Fibroblast of lung (primary cell): ENCODE measurements at regions not wholly inside any gene's neighbourhood (a gene's known extent, or its start where the extent isn't known, plus 50 kb on each side); places are given as distances from the start of the nearest gene placed in this dataset.

Source experiments
- DNase-seq, 2 donors: peaks; one replicate each; pipeline versions ENCODE4 v3.0.0 to v3.0.0-alpha.2; 2010; ENCODE audit warnings: low read depth in 2 of 2
- H2AFZ ChIP-seq: 2 replicates; pipeline ENCODE4 v1.5.1; 2012; ENCODE audit warnings: low read length, control low read depth, inconsistent platforms
- H3K27ac ChIP-seq: 2 replicates; pipeline ENCODE4 v1.5.1; 2011; ENCODE audit warnings: low read length, control low read depth; ENCODE audit not compliant: insufficient read depth
- H3K27me3 ChIP-seq: 2 replicates; pipeline ENCODE4 v1.5.1; 2011; ENCODE audit warnings: mild to moderate bottlenecking, low read length; ENCODE audit not compliant: control insufficient read depth, insufficient read depth
- H3K36me3 ChIP-seq: 2 replicates; pipeline ENCODE4 v1.5.1; 2011; ENCODE audit warnings: low read length; ENCODE audit not compliant: control insufficient read depth, insufficient read depth
- H3K4me1 ChIP-seq: 2 replicates; pipeline ENCODE4 v1.5.1; 2011; ENCODE audit warnings: low read length; ENCODE audit not compliant: control insufficient read depth, insufficient read depth; ENCODE audit errors: extremely low read depth
- H3K4me2 ChIP-seq: 2 replicates; pipeline ENCODE4 v1.5.1; 2011; ENCODE audit warnings: low read length, control low read depth; ENCODE audit not compliant: insufficient read depth; ENCODE audit errors: extremely low read depth
- H3K4me3 ChIP-seq, 4 experiments: fragments of 200-600 bp in 1 of 4; sonication (generic) in 1 of 4; replicated peaks in 1 of 4; 2 replicates each; pipeline ENCODE4 v1.5.1; 2011 to 2016; ENCODE audit warnings: low read length in 4 of 4, low read depth in 3 of 4, mild to moderate bottlenecking in 3 of 4, control low read depth in 2 of 4, inconsistent platforms in 1 of 4, mixed read lengths in 1 of 4; ENCODE audit not compliant: insufficient read depth in 1 of 4; ENCODE audit errors: control extremely low read depth in 1 of 4
- H3K79me2 ChIP-seq: 2 replicates; pipeline ENCODE4 v1.5.1; 2012; ENCODE audit warnings: mild to moderate bottlenecking, low read length, inconsistent platforms; ENCODE audit not compliant: control insufficient read depth, insufficient read depth
- H3K9ac ChIP-seq: 2 replicates; pipeline ENCODE4 v1.5.1; 2011; ENCODE audit warnings: mild to moderate bottlenecking, low read length, control low read depth; ENCODE audit not compliant: insufficient read depth
- H3K9me3 ChIP-seq: 2 replicates; pipeline ENCODE4 v1.5.1; 2012; ENCODE audit warnings: low read depth, low read length; ENCODE audit not compliant: control insufficient read depth, insufficient read depth
- H4K20me1 ChIP-seq: 2 replicates; pipeline ENCODE4 v1.5.1; 2011; ENCODE audit warnings: low read length; ENCODE audit not compliant: control insufficient read depth, insufficient read depth; ENCODE audit errors: extremely low read depth
- EZH2 ChIP-seq: IDR thresholded peaks from 2 replicates; pipeline ENCODE4 v1.5.1; 2012; ENCODE audit warnings: low read length, control low read depth, mild to moderate bottlenecking; ENCODE audit errors: missing control alignments
- TF ChIP-seq, protein P1 (sequence below), 2 donors: IDR thresholded peaks in 1 of 2; conservative IDR thresholded peaks in 1 of 2; 1 replicate in 1 of 2; 2 replicates in 1 of 2; pipeline ENCODE4 v1.5.1; 2011 to 2012; ENCODE audit warnings: low read length in 2 of 2, control low read depth in 1 of 2, inconsistent platforms in 1 of 2, low read depth in 1 of 2, mild to moderate bottlenecking in 1 of 2

DNA sequence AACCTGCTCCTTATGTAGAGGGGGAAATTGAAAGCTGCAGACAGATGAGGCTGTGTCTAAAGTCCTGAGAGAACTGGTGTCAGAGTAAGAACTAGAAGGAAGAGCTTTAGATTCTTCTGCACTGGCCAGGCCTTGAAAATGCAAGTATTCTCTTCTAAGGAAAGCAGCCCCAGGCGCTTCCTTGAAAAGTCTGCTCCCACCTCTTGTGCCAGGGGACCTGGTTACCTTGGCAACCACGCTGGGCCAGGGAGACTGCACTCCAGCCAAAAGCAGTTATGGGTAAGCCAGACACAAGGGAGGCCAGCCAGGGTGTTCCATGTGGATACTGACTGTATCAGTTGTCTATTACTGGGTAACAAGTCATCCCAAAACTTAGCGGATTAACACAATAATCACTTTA, 228.6 kb upstream of the SDK2 start:
- Histone ChIP-seq H3K27ac (no peak overlapping the region), H3K4me3 (no peak overlapping the region), H3K27me3 (no peaks in the 10 kb centered on the region), H3K36me3 (no peaks in the 10 kb centered on the region), H3K79me2 (no peaks in the 10 kb centered on the region), H3K4me2 (no peak overlapping the region), H3K9me3 (no peaks in the 10 kb centered on the region), H3K9ac (no peak overlapping the region), H4K20me1 (no peaks in the 10 kb centered on the region), H3K4me1 (no peaks in the 10 kb centered on the region), H2AFZ (no peak overlapping the region)
- no peak for DNase-seq
- TF ChIP-seq, protein P1, sequence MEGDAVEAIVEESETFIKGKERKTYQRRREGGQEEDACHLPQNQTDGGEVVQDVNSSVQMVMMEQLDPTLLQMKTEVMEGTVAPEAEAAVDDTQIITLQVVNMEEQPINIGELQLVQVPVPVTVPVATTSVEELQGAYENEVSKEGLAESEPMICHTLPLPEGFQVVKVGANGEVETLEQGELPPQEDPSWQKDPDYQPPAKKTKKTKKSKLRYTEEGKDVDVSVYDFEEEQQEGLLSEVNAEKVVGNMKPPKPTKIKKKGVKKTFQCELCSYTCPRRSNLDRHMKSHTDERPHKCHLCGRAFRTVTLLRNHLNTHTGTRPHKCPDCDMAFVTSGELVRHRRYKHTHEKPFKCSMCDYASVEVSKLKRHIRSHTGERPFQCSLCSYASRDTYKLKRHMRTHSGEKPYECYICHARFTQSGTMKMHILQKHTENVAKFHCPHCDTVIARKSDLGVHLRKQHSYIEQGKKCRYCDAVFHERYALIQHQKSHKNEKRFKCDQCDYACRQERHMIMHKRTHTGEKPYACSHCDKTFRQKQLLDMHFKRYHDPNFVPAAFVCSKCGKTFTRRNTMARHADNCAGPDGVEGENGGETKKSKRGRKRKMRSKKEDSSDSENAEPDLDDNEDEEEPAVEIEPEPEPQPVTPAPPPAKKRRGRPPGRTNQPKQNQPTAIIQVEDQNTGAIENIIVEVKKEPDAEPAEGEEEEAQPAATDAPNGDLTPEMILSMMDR (conservative IDR thresholded peaks at IDR 0.05 in 1 of 2, IDR thresholded peaks at IDR 0.05 in 1 of 2; ENCODE audit: low read depth in 1 of 2, low read length in 2 of 2), result no peak
- TF ChIP-seq EZH2, result no peak

DNA sequence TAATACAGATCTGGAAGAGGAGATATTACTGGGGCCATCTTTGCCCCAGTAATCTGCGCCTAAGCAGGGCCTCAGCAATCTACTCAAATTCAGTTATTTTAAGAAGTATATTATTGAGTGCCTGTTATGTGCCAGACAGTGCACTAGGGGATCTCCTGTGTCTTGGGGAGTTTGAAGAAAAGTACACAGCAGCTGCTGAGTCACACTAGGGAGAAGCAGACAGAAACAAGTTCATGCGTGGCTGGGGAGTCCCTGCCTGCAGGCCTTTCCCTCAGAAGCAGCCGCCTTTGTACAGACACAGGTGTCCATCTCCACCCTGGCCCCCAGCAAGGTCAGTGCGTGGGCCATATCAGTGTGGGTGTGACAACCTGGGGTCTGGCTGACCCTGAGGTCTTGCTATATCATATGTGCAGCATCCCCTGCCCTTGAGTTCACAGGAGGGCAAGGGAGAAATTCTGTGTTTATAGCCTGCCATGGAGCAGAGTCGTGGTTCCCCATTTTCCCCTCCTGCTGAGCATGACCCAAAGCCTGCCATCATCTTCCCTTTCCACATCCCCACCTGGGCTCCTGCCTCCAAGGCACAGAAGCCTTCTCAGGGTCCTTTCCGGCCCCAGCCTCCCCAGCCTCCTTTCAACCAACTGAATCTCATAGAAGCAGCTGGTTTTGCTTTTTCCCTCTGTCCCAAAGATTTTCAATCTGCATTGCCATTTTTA, 229.9 kb upstream of the SDK2 start:
- DNase-seq, result no peak
- H2AFZ ChIP-seq, result no peak overlapping the region
- no peak overlapping the region for H3K27ac ChIP-seq
- no peaks in the 10 kb centered on the region for H3K9me3 ChIP-seq
- TF ChIP-seq, protein P1 (conservative IDR thresholded peaks at IDR 0.05 in 1 of 2, IDR thresholded peaks at IDR 0.05 in 1 of 2; ENCODE audit: low read depth in 1 of 2, low read length in 2 of 2), result no peak
- H3K4me3 ChIP-seq, result no peak overlapping the region
- no peaks in the 10 kb centered on the region for H3K79me2 ChIP-seq
- H3K9ac ChIP-seq, result no peak overlapping the region
- no peaks in the 10 kb centered on the region for H4K20me1 ChIP-seq
- no peak overlapping the region for H3K4me2 ChIP-seq
- H3K27me3 ChIP-seq, result no peaks in the 10 kb centered on the region
- H3K4me1 ChIP-seq, result no peaks in the 10 kb centered on the region
- no peaks in the 10 kb centered on the region for H3K36me3 ChIP-seq

DNA sequence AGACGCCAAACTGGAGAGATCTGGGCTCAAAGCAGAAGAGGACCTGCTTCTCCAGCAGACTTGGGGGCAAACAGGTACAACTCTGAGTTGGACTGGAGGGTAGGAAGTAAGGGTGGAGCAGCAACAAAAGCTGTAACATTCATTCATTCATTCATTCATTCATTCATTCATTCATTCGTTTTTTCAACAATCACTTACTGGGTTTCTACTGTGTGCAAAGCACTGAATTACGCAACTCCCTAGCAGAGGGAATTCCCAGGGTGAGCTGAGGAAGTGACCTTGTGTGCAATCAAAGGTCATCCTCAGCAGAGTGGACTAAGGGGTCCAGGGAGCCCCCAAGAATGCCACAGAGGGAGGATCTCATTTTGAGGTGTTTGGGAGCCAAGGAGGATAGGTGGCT, 231.1 kb upstream of the SDK2 start:
- Histone ChIP-seq H3K9ac (no peak overlapping the region), H3K36me3 (no peaks in the 10 kb centered on the region), H2AFZ (no peak overlapping the region), H3K4me3 (no peak overlapping the region), H4K20me1 (no peaks in the 10 kb centered on the region), H3K4me2 (no peak overlapping the region), H3K27me3 (no peaks in the 10 kb centered on the region), H3K27ac (no peak overlapping the region), H3K9me3 (no peaks in the 10 kb centered on the region), H3K4me1 (no peaks in the 10 kb centered on the region), H3K79me2 (no peaks in the 10 kb centered on the region)
- TF ChIP-seq, protein P1 (conservative IDR thresholded peaks at IDR 0.05 in 1 of 2, IDR thresholded peaks at IDR 0.05 in 1 of 2; ENCODE audit: low read depth in 1 of 2, low read length in 2 of 2), result no peak
- no peak for TF ChIP-seq EZH2
- DNase-seq, result no peak
